HEK293 (cell line): ENCODE measurements at regions not wholly inside any gene's neighbourhood (a gene's known extent, or its start where the extent isn't known, plus 50 kb on each side); places are given as distances from the start of the nearest gene placed in this dataset.

ENCODE experiments used
- KLF10 ChIP-seq: fragments of 450-650 bp; IDR thresholded peaks from 2 replicates; pipeline ENCODE4 v1.5.1; 2018; ENCODE audit warnings: missing biosample characterization, mild to moderate bottlenecking, missing genetic modification characterization
- SALL2 ChIP-seq: fragments of 450-650 bp; formaldehyde crosslinking; IDR thresholded peaks from 2 replicates; pipeline ENCODE4 v1.5.0; 2017; ENCODE audit warnings: missing biosample characterization, mild to moderate bottlenecking, missing genetic modification characterization, borderline replicate concordance
- ZBTB7A ChIP-seq: fragments of 450-650 bp; formaldehyde crosslinking; IDR thresholded peaks from 2 replicates; pipeline ENCODE4 v1.5.1; 2016; ENCODE audit warnings: low read depth, missing biosample characterization, missing genetic modification characterization
- ZNF350 ChIP-seq: fragments of 450-650 bp; formaldehyde crosslinking; IDR thresholded peaks from 2 replicates; pipeline ENCODE4 v1.5.0; 2017; ENCODE audit warnings: missing biosample characterization, mild to moderate bottlenecking, missing genetic modification characterization
- ZNF416 ChIP-seq: fragments of 450-650 bp; formaldehyde crosslinking; IDR thresholded peaks from 2 replicates; pipeline ENCODE4 v1.5.1; 2016; ENCODE audit warnings: missing biosample characterization, missing genetic modification characterization
- ZNF544 ChIP-seq: fragments of 450-650 bp; formaldehyde crosslinking; IDR thresholded peaks from 2 replicates; pipeline ENCODE4 v1.5.0; 2017; ENCODE audit warnings: missing biosample characterization, missing genetic modification characterization
- ZNF549 ChIP-seq: fragments of 450-650 bp; IDR thresholded peaks from 2 replicates; pipeline ENCODE4 v1.5.1; 2018; ENCODE audit warnings: missing biosample characterization, missing genetic modification characterization, mild to moderate bottlenecking, inconsistent platforms, moderate library complexity
- ZNF555 ChIP-seq: fragments of 450-650 bp; formaldehyde crosslinking; conservative IDR thresholded peaks from 2 replicates; pipeline ENCODE4 v1.5.1; 2017; ENCODE audit warnings: missing biosample characterization, mild to moderate bottlenecking, missing genetic modification characterization, inconsistent platforms
- ZNF629 ChIP-seq: fragments of 450-650 bp; formaldehyde crosslinking; IDR thresholded peaks from 2 replicates; pipeline ENCODE4 v1.5.1; 2017; ENCODE audit warnings: missing biosample characterization, missing genetic modification characterization
- ZNF830 ChIP-seq: fragments of 450-650 bp; IDR thresholded peaks from 2 replicates; pipeline ENCODE4 v1.5.0; 2018; ENCODE audit warnings: missing biosample characterization, missing genetic modification characterization, low read depth, mild to moderate bottlenecking, moderate library complexity
- TF ChIP-seq, protein P1 (sequence below): fragments of 450-650 bp; formaldehyde crosslinking; IDR thresholded peaks from 2 replicates; pipeline ENCODE4 v1.5.1; 2016; ENCODE audit warnings: missing biosample characterization, missing genetic modification characterization
- TF ChIP-seq, protein P2 (sequence below): fragments of 450-650 bp; formaldehyde crosslinking; IDR thresholded peaks from 2 replicates; pipeline ENCODE4 v1.5.1; 2016; ENCODE audit warnings: missing biosample characterization, missing genetic modification characterization

DNA sequence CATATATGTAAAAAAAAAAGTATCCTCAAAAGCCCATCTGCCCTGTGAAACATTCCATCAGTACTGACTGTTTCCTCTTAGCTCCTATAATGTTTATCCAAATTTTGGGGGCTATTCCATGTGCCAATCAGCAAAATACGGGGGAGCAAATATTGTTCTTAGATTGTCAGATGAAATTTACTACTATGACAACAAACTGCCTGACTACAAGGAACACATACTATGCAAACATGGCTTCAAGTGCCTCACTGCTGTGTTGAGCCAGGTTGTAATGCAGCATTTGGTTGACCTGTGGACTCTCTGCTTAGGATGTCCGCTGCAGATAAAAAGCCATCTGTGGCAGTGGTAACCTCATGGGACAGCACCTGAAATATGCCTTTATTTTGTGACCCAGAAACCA is 98.2 kb upstream of the SCEL start:
- no peak for TF ChIP-seq ZBTB7A (tag by site-specific recombination)
- TF ChIP-seq, protein P1, sequence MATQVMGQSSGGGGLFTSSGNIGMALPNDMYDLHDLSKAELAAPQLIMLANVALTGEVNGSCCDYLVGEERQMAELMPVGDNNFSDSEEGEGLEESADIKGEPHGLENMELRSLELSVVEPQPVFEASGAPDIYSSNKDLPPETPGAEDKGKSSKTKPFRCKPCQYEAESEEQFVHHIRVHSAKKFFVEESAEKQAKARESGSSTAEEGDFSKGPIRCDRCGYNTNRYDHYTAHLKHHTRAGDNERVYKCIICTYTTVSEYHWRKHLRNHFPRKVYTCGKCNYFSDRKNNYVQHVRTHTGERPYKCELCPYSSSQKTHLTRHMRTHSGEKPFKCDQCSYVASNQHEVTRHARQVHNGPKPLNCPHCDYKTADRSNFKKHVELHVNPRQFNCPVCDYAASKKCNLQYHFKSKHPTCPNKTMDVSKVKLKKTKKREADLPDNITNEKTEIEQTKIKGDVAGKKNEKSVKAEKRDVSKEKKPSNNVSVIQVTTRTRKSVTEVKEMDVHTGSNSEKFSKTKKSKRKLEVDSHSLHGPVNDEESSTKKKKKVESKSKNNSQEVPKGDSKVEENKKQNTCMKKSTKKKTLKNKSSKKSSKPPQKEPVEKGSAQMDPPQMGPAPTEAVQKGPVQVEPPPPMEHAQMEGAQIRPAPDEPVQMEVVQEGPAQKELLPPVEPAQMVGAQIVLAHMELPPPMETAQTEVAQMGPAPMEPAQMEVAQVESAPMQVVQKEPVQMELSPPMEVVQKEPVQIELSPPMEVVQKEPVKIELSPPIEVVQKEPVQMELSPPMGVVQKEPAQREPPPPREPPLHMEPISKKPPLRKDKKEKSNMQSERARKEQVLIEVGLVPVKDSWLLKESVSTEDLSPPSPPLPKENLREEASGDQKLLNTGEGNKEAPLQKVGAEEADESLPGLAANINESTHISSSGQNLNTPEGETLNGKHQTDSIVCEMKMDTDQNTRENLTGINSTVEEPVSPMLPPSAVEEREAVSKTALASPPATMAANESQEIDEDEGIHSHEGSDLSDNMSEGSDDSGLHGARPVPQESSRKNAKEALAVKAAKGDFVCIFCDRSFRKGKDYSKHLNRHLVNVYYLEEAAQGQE (tag by site-specific recombination), result no peak
- no peak for TF ChIP-seq ZNF549 (tag by site-specific recombination)
- TF ChIP-seq ZNF544 (tag by site-specific recombination), result no peak
- TF ChIP-seq, protein P2, sequence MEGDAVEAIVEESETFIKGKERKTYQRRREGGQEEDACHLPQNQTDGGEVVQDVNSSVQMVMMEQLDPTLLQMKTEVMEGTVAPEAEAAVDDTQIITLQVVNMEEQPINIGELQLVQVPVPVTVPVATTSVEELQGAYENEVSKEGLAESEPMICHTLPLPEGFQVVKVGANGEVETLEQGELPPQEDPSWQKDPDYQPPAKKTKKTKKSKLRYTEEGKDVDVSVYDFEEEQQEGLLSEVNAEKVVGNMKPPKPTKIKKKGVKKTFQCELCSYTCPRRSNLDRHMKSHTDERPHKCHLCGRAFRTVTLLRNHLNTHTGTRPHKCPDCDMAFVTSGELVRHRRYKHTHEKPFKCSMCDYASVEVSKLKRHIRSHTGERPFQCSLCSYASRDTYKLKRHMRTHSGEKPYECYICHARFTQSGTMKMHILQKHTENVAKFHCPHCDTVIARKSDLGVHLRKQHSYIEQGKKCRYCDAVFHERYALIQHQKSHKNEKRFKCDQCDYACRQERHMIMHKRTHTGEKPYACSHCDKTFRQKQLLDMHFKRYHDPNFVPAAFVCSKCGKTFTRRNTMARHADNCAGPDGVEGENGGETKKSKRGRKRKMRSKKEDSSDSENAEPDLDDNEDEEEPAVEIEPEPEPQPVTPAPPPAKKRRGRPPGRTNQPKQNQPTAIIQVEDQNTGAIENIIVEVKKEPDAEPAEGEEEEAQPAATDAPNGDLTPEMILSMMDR (tag by site-specific recombination), result no peak
- no peak for TF ChIP-seq ZNF629 (tag by site-specific recombination)
- no peak for TF ChIP-seq ZNF555 (tag by site-specific recombination)
- no peak for TF ChIP-seq SALL2
- TF ChIP-seq ZNF350 (tag by site-specific recombination), result no peak
- no peak for TF ChIP-seq ZNF830 (tag by site-specific recombination)
- no peak for TF ChIP-seq ZNF416
- no peak for TF ChIP-seq KLF10 (tag by site-specific recombination)
